Astrocyte of the spinal cord (primary cell): ENCODE measurements at regions not wholly inside any gene's neighbourhood (a gene's known extent, or its start where the extent isn't known, plus 50 kb on each side); places are given as distances from the start of the nearest gene placed in this dataset.

Source experiments
- DNase-seq: peaks from one replicate; pipeline ENCODE4 v3.0.0; 2011; ENCODE audit warnings: low read depth, low spot score
- H3K4me3 ChIP-seq: 2 replicates; pipeline ENCODE4 v1.5.1; 2011; ENCODE audit warnings: low read depth, mild to moderate bottlenecking, low read length, moderate library complexity
- in situ Hi-C: cut with HindIII; loops from 2 replicates; pipeline ENCODE4 v1.10.0; 2017; ENCODE audit warnings: low sequenced_read_pairs
- TF ChIP-seq, protein P1 (sequence below): IDR thresholded peaks from 2 replicates; pipeline ENCODE4 v1.5.1; 2012; ENCODE audit warnings: low read depth, mild to moderate bottlenecking, low read length, inconsistent platforms

DNA sequence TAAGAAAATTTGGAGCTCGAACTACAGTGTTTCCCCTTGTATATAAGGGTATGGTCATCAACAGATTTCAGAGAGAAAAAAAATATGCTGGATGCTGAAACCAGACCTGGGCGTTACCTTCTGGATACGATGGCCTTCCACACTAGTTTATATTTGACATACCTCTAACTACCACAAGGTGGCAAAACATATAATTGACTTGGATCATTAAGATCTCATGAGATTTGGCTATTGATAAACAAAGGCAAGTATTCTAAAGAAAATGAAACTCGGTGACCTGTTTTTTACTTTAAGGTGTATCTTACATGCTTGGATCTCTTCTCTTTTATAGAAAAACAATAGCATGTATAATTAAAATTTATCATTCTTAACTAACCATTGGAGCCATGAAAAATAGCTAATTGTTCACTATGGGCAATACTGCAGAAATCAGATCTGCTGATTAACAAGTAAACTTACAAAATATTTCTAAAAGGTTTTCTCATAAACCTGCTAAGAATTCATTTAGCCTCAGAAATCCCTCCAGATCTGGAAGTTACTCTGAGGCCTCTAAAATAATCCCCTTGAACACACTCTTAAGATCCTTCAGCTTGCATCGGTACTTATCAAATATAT lies 300.6 kb upstream of the KCNH8 start:
- H3K4me3 ChIP-seq, result no peak overlapping the region
- TF ChIP-seq, protein P1, sequence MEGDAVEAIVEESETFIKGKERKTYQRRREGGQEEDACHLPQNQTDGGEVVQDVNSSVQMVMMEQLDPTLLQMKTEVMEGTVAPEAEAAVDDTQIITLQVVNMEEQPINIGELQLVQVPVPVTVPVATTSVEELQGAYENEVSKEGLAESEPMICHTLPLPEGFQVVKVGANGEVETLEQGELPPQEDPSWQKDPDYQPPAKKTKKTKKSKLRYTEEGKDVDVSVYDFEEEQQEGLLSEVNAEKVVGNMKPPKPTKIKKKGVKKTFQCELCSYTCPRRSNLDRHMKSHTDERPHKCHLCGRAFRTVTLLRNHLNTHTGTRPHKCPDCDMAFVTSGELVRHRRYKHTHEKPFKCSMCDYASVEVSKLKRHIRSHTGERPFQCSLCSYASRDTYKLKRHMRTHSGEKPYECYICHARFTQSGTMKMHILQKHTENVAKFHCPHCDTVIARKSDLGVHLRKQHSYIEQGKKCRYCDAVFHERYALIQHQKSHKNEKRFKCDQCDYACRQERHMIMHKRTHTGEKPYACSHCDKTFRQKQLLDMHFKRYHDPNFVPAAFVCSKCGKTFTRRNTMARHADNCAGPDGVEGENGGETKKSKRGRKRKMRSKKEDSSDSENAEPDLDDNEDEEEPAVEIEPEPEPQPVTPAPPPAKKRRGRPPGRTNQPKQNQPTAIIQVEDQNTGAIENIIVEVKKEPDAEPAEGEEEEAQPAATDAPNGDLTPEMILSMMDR, result no peak
- DNase-seq, result no peak
- in situ Hi-C loops, result no loop called here

DNA sequence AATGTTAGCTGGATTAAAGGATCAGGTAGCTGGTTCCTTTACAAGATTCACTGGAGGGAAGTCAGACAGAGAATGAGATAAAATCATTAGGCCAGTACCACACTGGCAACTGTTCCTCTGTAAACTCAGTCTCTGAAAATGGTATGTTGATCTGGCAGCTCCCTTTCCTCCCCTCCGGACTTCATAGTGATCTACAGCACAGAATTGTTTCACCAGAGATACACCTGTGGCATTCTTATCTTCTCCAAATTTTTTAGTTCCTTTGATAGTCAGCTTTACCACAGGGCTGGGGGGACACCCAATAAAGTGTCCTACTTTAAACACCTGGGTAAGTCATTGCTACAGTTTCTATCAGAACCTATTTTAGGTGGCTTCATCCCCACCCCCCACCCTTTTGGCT lies 304.3 kb upstream of the KCNH8 start:
- DNase-seq, result no peak

DNA sequence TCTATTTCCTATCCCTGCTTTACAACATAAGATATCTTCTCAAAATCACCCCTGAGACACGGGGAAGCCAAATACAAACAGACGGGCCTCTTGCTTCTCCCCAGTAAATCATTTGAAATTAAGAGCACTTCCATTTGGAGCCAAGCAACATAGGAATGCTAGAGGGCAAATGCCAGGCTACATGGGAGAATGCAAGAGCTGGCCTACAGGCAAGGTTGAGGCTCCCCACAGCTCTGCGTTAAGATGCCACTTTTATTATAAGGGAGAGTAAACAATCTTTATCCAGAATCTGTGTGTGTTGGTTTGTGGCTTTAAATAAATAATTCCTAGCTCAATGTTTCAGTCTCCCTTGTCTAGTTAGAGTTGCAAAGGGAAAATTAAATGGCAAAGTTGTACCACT lies 305.1 kb upstream of the KCNH8 start:
- TF ChIP-seq, protein P1, result no peak
- in situ Hi-C loops, result no loop called here
- H3K4me3 ChIP-seq, result no peak overlapping the region
- no peak for DNase-seq

More for the DNA sequence above, 304.3 kb upstream of the KCNH8 start:
- in situ Hi-C loops, result no loop called here
- TF ChIP-seq, protein P1, result no peak
- no peak overlapping the region for H3K4me3 ChIP-seq

DNA sequence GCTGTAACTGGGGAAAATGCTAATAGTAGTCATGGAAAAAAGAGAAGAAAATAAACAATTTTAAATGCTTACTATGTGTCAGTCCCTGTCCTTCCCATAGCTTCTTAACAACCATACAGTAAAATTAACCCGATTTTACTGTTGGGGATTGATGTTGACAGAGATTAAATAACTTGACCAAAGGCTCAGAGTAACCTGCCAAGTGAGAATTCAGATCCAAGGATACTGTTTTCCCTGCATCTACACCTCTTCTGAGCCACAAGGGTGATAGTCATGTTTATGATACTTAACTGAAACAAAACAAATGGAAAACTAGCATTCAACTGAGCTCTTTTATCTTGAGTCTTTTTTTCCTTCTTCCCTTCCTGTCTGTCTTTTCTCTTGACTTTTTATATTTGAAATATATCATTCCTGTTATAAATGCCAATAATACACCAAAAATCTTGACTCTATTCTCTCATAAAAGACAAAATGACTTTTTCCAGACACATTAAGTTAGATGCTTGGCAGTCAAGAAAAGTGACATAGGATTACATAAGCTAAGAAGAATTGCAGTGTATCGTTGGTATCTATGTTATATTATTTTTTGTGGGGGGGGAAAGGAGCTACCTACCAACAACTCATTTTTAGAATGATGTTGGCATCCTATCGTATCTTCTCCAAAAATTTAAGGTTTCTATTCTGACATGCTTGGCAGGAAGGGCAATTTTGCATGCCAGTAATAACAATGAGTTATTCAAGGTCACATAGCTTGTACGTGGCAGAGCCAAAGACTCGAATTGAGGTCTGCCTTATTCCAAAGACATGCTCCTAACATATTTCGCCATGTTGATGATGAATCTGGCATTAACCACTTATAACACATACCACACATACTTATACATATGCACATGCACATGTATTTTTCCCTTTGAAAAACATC lies 306.6 kb upstream of the KCNH8 start:
- H3K4me3 ChIP-seq, result no peak overlapping the region
- TF ChIP-seq, protein P1, result no peak
- no peak for DNase-seq
- in situ Hi-C loops, result no loop called here

DNA sequence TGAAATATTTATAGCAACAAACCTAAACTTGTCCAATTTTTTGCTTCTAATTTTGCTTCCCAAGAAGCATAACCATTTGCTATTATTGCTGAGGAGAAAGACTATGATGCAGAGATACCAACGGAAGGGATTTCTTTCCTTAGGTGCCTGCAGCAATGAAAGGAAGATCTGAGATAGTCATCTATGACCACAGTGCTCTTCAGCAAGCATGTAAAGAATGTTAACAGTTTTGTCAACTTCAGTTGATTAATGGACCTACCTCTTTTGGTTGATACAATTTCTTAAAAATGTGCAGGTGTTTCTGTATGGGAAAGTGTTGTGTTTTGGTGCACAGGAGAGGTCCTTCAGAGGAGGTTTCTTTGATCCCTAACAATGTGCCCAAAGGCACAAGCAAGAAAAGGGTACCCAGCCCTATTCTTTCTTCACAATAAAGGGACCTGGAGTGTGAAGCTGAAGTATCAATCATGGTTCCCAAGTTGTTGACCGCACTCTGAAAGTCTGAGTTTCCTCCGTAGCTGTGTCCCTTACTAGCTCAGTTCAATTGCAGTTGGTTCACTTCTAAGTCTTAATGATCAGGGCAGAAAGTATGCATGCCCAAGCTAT lies 307.7 kb upstream of the KCNH8 start:
- H3K4me3 ChIP-seq, result no peak overlapping the region
- in situ Hi-C loops, result no loop called here
- DNase-seq, result no peak
- TF ChIP-seq, protein P1, result no peak

DNA sequence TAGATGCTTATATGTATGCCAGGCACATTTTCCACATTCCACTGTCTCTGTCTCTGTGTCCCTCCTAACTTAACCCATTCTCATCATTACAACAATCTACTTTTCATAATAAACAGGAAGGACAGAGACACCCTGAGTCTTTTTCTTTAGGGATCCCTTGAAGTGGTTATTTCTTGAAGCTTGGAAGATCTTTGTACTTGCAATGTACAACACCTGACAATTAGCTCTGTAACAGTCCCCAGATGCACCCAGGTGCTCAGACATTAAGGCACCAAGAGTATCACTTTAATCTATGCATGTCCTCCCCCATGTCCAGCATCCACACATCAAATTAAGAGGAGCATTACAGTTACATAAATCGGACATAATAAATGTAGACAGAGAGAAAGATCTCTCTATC lies 309.6 kb upstream of the KCNH8 start:
- no peak for DNase-seq
- H3K4me3 ChIP-seq, result no peak overlapping the region
- TF ChIP-seq, protein P1, result no peak
- in situ Hi-C loops, result no loop called here
